ENCODE measurements at regions not wholly inside any gene's neighbourhood (a gene's known extent, or its start where the extent isn't known, plus 50 kb on each side); places are given as distances from the start of the nearest gene placed in this dataset.

DNA sequence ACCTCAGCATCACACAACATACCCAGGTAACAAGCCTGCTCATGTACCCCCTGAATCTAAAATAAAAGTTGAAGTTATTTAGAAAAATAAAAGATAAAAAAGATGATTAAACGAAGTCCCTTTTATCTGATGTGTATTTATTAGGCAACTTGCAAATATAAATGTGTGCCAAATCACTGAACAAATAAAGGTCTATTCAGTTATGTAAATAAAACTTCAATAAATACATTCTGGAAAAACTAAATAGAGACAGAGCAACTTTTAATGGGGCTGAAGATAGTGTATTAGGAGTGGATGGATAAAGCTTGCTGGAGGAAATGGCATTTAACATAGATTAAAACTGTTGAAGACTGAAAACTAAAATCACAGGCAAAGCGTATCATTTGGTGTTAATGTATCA is 678.0 kb upstream of the GRM7 start:
- no peak for TF ChIP-seq POLR2A (IDR thresholded peaks at IDR 0.05)
- TF ChIP-seq, protein P1, sequence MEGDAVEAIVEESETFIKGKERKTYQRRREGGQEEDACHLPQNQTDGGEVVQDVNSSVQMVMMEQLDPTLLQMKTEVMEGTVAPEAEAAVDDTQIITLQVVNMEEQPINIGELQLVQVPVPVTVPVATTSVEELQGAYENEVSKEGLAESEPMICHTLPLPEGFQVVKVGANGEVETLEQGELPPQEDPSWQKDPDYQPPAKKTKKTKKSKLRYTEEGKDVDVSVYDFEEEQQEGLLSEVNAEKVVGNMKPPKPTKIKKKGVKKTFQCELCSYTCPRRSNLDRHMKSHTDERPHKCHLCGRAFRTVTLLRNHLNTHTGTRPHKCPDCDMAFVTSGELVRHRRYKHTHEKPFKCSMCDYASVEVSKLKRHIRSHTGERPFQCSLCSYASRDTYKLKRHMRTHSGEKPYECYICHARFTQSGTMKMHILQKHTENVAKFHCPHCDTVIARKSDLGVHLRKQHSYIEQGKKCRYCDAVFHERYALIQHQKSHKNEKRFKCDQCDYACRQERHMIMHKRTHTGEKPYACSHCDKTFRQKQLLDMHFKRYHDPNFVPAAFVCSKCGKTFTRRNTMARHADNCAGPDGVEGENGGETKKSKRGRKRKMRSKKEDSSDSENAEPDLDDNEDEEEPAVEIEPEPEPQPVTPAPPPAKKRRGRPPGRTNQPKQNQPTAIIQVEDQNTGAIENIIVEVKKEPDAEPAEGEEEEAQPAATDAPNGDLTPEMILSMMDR (IDR thresholded peaks at IDR 0.05), result no peak
